ENCODE measurements at regions not wholly inside any gene's neighbourhood (a gene's known extent, or its start where the extent isn't known, plus 50 kb on each side); places are given as distances from the start of the nearest gene placed in this dataset.

DNA sequence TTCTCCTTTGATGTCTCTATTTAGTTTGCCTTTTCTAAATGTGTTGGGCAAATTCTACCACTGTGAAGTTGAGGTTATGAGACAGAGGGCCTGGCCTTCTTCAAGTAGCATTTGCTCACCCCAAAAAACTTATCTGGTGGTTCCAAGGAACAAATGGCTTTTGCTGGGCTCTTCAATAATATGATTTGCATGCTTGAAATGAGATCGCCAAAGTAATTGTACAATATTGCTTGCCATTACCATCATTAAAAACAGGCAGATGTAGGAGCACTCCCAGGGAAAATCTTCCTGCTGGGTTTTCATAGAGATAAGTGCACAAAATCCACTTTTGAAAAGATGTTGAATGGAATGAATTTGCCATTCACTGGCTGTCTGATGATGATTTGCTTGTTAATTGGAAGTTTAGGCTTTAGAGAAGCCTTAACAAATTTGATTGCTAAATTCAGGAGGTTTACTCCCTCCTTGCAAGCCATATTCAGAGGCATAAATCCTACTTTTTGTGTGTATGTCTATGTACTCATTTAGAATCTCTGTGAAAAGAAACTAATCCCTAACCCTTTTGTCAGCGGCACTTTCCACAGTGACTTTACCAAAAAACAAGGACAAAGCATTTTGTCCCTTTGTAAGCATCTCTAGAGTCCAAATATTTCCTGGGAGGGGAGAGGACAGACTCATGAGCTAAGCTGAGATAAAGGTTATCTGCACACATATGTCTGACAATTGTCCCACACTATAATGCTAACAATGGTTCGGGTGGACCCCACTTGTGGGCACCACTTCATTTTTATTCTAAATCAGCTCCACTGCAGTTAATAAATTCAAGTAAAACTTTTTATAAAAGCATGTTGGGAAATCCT, 240.8 kb upstream of the PIK3C3 start:
- no peaks in the 10 kb centered on the region for H3K27me3 ChIP-seq (ENCODE audit: control insufficient read depth in 2 of 2, insufficient read depth in 2 of 2, low read length in 2 of 2)
- no peak overlapping the region for H3K27ac ChIP-seq (ENCODE audit: low read depth in 2 of 2, low read length in 2 of 2)
- H3K9me3 ChIP-seq (ENCODE audit: control insufficient read depth in 2 of 2, low read length in 2 of 2): no peaks in the 10 kb centered on the region

DNA sequence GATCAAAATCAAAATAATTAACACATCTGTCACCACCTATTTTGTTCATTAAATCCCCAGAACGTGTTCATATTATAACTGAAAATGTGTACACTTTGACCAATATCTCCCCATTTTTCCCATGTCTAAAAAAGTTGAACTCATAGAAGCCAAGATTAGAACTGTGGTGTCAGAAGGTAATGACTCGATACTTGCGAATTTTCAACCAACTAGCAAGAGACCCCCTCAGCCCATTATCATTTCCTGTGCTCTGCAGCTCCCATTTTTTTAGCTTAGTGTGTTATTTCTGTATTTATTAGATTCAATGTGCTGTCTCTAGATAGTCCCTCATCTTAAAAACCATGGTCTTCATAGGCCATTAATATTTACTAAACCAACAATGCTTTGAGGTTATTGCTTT, 248.7 kb upstream of the PIK3C3 start:
- H3K27me3 ChIP-seq (ENCODE audit: control insufficient read depth in 2 of 2, insufficient read depth in 2 of 2, low read length in 2 of 2): no peaks in the 10 kb centered on the region
- no peak overlapping the region for H3K27ac ChIP-seq (ENCODE audit: low read depth in 2 of 2, low read length in 2 of 2)
- H3K4me3 ChIP-seq (ENCODE audit: low read length in 2 of 2): no peak overlapping the region
- H3K9me3 ChIP-seq (ENCODE audit: control insufficient read depth in 2 of 2, low read length in 2 of 2): no peaks in the 10 kb centered on the region
- H3K4me1 ChIP-seq (ENCODE audit: control insufficient read depth in 2 of 2, insufficient read depth in 2 of 2, low read length in 2 of 2): no peaks in the 10 kb centered on the region
- H3K36me3 ChIP-seq (ENCODE audit: control insufficient read depth in 2 of 2, insufficient read depth in 2 of 2, low read length in 2 of 2): no peaks in the 10 kb centered on the region
- no peak overlapping the region for H3K9ac ChIP-seq (ENCODE audit: low read depth in 1 of 2, low read length in 2 of 2)

More for the DNA sequence above, 240.8 kb upstream of the PIK3C3 start:
- no peaks in the 10 kb centered on the region for H3K36me3 ChIP-seq (ENCODE audit: control insufficient read depth in 2 of 2, insufficient read depth in 2 of 2, low read length in 2 of 2)
- no peak overlapping the region for H3K9ac ChIP-seq (ENCODE audit: low read depth in 1 of 2, low read length in 2 of 2)
- H3K4me1 ChIP-seq (ENCODE audit: control insufficient read depth in 2 of 2, insufficient read depth in 2 of 2, low read length in 2 of 2): no peaks in the 10 kb centered on the region
- no peak overlapping the region for H3K4me3 ChIP-seq (ENCODE audit: low read length in 2 of 2)

DNA sequence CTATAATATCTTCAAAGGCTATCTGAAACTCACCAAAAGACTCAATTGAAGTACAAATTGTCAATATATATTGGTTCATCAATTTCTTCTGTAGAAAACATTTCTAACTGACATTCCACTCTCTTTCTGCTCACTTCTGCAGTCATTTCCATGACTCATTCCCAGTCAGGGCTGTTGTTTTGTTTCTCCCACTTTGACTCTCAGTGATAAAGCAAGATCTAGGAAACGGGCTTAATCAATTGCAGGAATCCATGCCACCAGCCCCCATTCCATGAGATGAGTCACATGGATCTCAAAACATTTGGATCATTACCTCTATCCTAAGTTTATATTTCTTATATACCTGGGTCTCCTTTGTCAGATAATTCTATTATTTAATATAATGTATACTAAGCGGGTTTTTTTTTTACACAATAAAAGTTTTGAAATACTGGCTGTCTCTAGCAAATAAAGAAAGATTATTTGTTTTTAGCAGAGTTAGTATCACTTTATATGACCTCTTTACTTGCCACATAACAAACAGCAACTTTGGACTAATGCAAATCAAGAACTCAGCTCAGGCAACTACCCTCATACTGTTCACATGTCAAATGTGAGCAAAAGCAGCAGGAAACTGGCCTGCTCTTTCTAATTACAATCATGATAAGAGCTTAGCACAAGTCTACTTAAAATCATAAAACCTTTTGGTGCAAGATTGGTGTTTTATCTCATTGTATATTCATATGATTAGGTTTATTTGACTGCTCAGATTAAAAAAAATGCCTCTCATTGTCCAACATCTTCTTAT, 251.1 kb upstream of the PIK3C3 start:
- no peaks in the 10 kb centered on the region for H3K36me3 ChIP-seq (ENCODE audit: control insufficient read depth in 2 of 2, insufficient read depth in 2 of 2, low read length in 2 of 2)
- no peak overlapping the region for H3K4me3 ChIP-seq (ENCODE audit: low read length in 2 of 2)
- no peaks in the 10 kb centered on the region for H3K4me1 ChIP-seq (ENCODE audit: control insufficient read depth in 2 of 2, insufficient read depth in 2 of 2, low read length in 2 of 2)
- no peak overlapping the region for H3K9ac ChIP-seq (ENCODE audit: low read depth in 1 of 2, low read length in 2 of 2)
- H3K9me3 ChIP-seq (ENCODE audit: control insufficient read depth in 2 of 2, low read length in 2 of 2): no peaks in the 10 kb centered on the region
- H3K27ac ChIP-seq (ENCODE audit: low read depth in 2 of 2, low read length in 2 of 2): no peak overlapping the region
- H3K27me3 ChIP-seq (ENCODE audit: control insufficient read depth in 2 of 2, insufficient read depth in 2 of 2, low read length in 2 of 2): no peaks in the 10 kb centered on the region

DNA sequence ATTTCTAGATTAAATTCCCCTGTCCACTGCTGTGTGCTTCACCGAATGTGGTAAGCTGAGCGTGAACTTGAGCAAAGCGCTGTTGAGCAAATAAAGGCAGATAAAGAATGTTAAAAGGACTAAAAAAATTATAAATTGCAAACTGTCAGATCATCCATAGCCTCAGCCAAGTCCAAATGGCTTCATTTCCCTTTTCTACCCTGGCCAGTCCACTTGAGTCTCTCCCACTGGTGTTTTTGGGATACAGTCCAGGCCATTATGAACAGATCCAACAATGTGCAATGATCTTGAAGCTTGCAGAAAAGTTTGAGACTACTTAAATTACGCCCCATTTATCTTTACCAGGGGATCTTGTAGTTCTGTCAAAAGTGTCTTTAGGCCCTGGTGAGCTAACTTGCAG, 254.6 kb upstream of the PIK3C3 start:
- no peaks in the 10 kb centered on the region for H3K4me1 ChIP-seq (ENCODE audit: control insufficient read depth in 2 of 2, insufficient read depth in 2 of 2, low read length in 2 of 2)
- H3K27me3 ChIP-seq (ENCODE audit: control insufficient read depth in 2 of 2, insufficient read depth in 2 of 2, low read length in 2 of 2): no peaks in the 10 kb centered on the region
- H3K4me3 ChIP-seq (ENCODE audit: low read length in 2 of 2): no peak overlapping the region
- no peaks in the 10 kb centered on the region for H3K36me3 ChIP-seq (ENCODE audit: control insufficient read depth in 2 of 2, insufficient read depth in 2 of 2, low read length in 2 of 2)
- H3K9ac ChIP-seq (ENCODE audit: low read depth in 1 of 2, low read length in 2 of 2): no peak overlapping the region
- H3K27ac ChIP-seq (ENCODE audit: low read depth in 2 of 2, low read length in 2 of 2): no peak overlapping the region
- no peaks in the 10 kb centered on the region for H3K9me3 ChIP-seq (ENCODE audit: control insufficient read depth in 2 of 2, low read length in 2 of 2)

DNA sequence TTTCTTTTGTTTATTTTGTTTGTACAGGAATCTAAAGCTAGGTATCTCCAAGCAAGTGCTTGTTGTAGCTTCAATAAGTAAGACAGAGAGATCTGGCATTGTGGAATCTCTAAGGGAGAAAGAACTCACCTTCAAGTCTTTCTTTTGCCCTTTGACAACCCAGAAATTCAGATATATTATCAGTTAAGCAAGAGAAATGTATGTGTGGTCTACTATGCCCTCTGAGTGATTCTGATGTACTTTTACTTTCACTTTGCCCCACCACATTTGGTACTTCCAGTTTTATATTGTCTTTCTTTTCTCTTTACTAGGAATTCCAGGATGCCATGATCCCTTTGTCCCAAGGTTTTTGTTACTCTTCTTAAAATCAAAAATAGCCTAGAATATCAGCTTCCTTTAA, 259.6 kb upstream of the PIK3C3 start:
- Histone ChIP-seq H3K36me3 (ENCODE audit: control insufficient read depth in 2 of 2, insufficient read depth in 2 of 2, low read length in 2 of 2) (no peaks in the 10 kb centered on the region), H3K4me3 (ENCODE audit: low read length in 2 of 2) (peak overlapping the region in 1 of 2 donors; percentile 5), H3K9me3 (ENCODE audit: control insufficient read depth in 2 of 2, low read length in 2 of 2) (no peaks in the 10 kb centered on the region)

DNA sequence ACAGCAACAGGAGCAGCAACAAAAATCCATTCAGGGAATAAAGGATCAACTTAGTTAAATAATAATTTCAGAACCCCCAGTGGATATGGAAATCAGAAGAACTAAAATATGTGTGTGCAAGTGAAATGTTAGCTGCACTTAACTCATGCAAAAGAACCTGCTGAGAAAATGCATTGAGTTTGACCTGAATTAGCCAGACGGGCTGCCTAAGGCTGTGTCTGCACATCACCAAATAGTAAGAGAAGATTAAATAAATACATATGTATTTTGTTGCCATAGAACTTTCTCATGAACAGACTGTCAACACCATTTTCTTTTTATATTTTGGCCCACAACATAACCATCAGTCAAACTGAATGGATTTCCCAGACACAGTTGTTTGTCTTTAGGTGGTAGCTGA, 262.0 kb upstream of the PIK3C3 start:
- Histone ChIP-seq H3K4me1 (ENCODE audit: control insufficient read depth in 2 of 2, insufficient read depth in 2 of 2, low read length in 2 of 2) (no peaks in the 10 kb centered on the region), H3K9ac (ENCODE audit: low read depth in 1 of 2, low read length in 2 of 2) (no peak overlapping the region), H3K9me3 (ENCODE audit: control insufficient read depth in 2 of 2, low read length in 2 of 2) (no peaks in the 10 kb centered on the region), H3K27ac (ENCODE audit: low read depth in 2 of 2, low read length in 2 of 2) (no peak overlapping the region), H3K4me3 (ENCODE audit: low read length in 2 of 2) (no peak overlapping the region), H3K27me3 (ENCODE audit: control insufficient read depth in 2 of 2, insufficient read depth in 2 of 2, low read length in 2 of 2) (no peaks in the 10 kb centered on the region), H3K36me3 (ENCODE audit: control insufficient read depth in 2 of 2, insufficient read depth in 2 of 2, low read length in 2 of 2) (no peaks in the 10 kb centered on the region)

More for the DNA sequence above, 259.6 kb upstream of the PIK3C3 start:
- Histone ChIP-seq H3K4me1 (ENCODE audit: control insufficient read depth in 2 of 2, insufficient read depth in 2 of 2, low read length in 2 of 2) (no peaks in the 10 kb centered on the region), H3K9ac (ENCODE audit: low read depth in 1 of 2, low read length in 2 of 2) (no peak overlapping the region), H3K27me3 (ENCODE audit: control insufficient read depth in 2 of 2, insufficient read depth in 2 of 2, low read length in 2 of 2) (no peaks in the 10 kb centered on the region), H3K27ac (ENCODE audit: low read depth in 2 of 2, low read length in 2 of 2) (no peak overlapping the region)

DNA sequence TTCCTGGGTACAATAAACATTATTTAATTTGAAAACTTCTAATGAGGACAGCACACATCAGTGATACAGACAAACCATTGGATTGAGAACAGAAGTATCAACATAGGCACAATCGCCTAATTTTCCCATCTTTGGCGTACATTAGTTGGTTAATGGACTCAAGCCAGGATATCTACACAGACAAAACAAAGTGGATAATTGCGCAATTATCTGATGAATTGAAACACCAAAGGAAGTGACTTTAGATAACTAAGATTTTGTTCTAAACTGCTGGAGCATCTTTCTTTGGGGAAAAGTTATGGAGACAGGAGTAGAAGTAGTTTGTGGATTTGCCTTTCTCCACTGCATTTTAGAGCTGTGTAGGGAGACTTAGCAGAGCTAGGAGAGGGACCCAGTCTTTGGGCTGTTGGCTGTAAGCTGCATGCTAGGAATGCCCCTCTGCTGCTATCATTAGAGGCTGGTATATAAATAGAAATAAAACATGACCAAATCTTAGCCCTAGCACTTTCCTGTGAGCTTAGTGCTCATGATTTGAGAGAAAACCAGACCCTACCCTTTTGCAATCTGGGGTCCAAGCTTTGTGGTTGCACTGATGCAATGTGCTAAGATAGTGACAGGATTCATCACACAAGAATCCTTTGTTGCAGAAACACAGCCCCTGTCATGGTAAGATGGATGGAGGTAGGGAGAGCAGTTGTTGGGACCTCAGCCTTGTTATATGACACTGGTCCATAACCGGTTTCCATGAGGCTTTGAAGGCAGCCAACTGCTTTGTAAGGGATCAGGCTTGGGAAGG, 264.5 kb upstream of the PIK3C3 start:
- no peaks in the 10 kb centered on the region for H3K9me3 ChIP-seq (ENCODE audit: control insufficient read depth in 2 of 2, low read length in 2 of 2)
- H3K4me3 ChIP-seq (ENCODE audit: low read length in 2 of 2): no peak overlapping the region

DNA sequence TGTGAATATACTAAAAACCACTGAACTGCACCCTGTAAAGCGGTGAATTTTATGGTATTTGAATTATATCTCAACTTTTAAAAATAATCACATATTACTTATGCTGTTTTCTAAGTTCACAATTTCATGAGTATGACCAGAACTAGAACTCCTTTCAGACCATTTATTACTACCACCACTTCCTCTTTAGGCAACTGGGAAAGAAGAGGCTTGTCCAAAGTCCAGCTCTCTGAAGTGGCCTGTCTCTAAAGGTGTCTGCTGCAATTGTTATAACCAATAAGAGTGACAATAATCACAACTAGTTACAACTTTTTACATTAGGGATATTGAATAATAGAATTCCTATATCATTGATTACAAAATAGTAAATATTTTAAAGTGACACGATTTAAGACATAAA, 267.9 kb upstream of the PIK3C3 start:
- no peaks in the 10 kb centered on the region for H3K4me1 ChIP-seq (ENCODE audit: control insufficient read depth in 2 of 2, insufficient read depth in 2 of 2, low read length in 2 of 2)
- H3K9ac ChIP-seq (ENCODE audit: low read depth in 1 of 2, low read length in 2 of 2): no peak overlapping the region
- no peaks in the 10 kb centered on the region for H3K27me3 ChIP-seq (ENCODE audit: control insufficient read depth in 2 of 2, insufficient read depth in 2 of 2, low read length in 2 of 2)
- no peak overlapping the region for H3K27ac ChIP-seq (ENCODE audit: low read depth in 2 of 2, low read length in 2 of 2)
- no peak overlapping the region for H3K4me3 ChIP-seq (ENCODE audit: low read length in 2 of 2)
- no peaks in the 10 kb centered on the region for H3K9me3 ChIP-seq (ENCODE audit: control insufficient read depth in 2 of 2, low read length in 2 of 2)
- no peaks in the 10 kb centered on the region for H3K36me3 ChIP-seq (ENCODE audit: control insufficient read depth in 2 of 2, insufficient read depth in 2 of 2, low read length in 2 of 2)

More for the DNA sequence above, 264.5 kb upstream of the PIK3C3 start:
- Histone ChIP-seq H3K27ac (ENCODE audit: low read depth in 2 of 2, low read length in 2 of 2) (no peak overlapping the region), H3K27me3 (ENCODE audit: control insufficient read depth in 2 of 2, insufficient read depth in 2 of 2, low read length in 2 of 2) (no peaks in the 10 kb centered on the region), H3K36me3 (ENCODE audit: control insufficient read depth in 2 of 2, insufficient read depth in 2 of 2, low read length in 2 of 2) (no peaks in the 10 kb centered on the region), H3K4me1 (ENCODE audit: control insufficient read depth in 2 of 2, insufficient read depth in 2 of 2, low read length in 2 of 2) (no peaks in the 10 kb centered on the region), H3K9ac (ENCODE audit: low read depth in 1 of 2, low read length in 2 of 2) (no peak overlapping the region)

DNA sequence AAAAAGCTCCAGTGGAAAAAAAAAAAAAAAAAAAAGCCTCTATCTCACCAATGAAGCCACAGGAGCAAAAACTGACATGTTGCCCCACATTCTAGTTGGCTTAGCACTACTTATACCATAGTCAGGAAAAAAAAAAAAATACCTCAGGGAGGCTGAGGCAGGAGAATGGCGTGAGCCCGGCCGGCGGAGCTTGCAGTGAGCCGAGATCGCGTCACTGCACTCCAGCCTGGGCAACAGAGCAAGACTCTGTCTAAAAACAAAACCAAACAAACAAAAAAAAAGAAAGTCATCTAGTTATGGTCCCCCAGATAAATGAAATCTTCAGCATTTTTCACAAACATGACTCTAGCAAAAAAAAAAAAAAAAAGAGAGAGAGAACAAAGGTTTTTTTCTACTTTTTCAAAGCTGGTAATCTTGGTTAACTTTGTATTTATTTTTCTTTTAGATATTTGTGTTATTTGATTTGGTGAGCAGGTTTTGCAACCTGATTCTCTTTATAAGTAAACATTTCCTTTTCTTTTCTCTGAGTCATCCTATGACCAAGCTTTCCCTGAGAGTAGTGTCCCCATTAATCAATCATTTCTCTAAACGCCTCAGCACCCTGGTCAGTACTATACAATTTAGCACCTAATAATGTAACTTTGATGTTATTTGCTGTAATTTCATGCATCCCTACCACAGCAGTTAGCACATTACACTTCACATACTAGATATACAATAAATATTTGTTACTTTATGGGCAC, 273.7 kb upstream of the PIK3C3 start:
- Histone ChIP-seq H3K4me3 (ENCODE audit: low read length in 2 of 2) (no peak overlapping the region), H3K27me3 (ENCODE audit: control insufficient read depth in 2 of 2, insufficient read depth in 2 of 2, low read length in 2 of 2) (no peaks in the 10 kb centered on the region), H3K27ac (ENCODE audit: low read depth in 2 of 2, low read length in 2 of 2) (no peak overlapping the region), H3K9me3 (ENCODE audit: control insufficient read depth in 2 of 2, low read length in 2 of 2) (no peaks in the 10 kb centered on the region), H3K4me1 (ENCODE audit: control insufficient read depth in 2 of 2, insufficient read depth in 2 of 2, low read length in 2 of 2) (no peaks in the 10 kb centered on the region), H3K36me3 (ENCODE audit: control insufficient read depth in 2 of 2, insufficient read depth in 2 of 2, low read length in 2 of 2) (no peaks in the 10 kb centered on the region), H3K9ac (ENCODE audit: low read depth in 1 of 2, low read length in 2 of 2) (no peak overlapping the region)
